ENCODE measurements at regions not wholly inside any gene's neighbourhood (a gene's known extent, or its start where the extent isn't known, plus 50 kb on each side); places are given as distances from the start of the nearest gene placed in this dataset.

- WGBS, 2 donors (ENCODE audit: extremely low coverage in 2 of 2, insufficient read length in 2 of 2, insufficient replicate concordance in 1 of 2): no CpG with 5 or more reads among the region's 3 CpGs
- no peak overlapping the region for H4K8ac ChIP-seq (ENCODE audit: low read depth, low read length)
- H2BK12ac ChIP-seq (ENCODE audit: low read length): no peak overlapping the region
Measured at GRCh38 chr12:3938042-3938544, 64.9 kb upstream of the PARP11 start.

DNA sequence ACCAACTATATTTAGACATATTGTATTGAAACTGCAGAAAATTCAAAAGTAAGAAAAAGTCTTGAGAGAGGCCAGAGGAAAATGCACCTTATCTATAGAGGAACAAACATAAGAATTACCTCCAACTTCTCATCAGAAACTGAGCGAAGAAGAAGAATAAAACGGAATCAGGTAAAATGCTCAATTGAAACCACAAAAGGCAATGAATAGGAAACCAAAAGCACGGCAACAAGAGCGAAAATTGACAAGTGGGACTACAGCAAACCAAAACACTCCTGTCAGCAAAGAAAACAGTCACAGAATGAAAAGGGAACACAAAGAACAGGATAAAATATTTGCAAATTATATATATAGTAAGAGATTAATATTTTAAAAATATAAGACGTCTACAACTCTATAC is 61.9 kb upstream of the PARP11 start:
- Histone ChIP-seq H3K4me3 (ENCODE audit: low read length in 2 of 2) (no peak overlapping the region), H3K9ac (ENCODE audit: low read depth, low read length, poor library complexity) (no peak overlapping the region), H3K36me3 (replicated peaks in 1 of 2; ENCODE audit: control insufficient read depth in 2 of 2, insufficient read depth in 2 of 2, low read length in 2 of 2) (no peaks in the 10 kb centered on the region), H3K27ac (replicated peaks; ENCODE audit: low read length) (no peak overlapping the region), H2BK12ac (ENCODE audit: low read length) (no peak overlapping the region), H2BK120ac (ENCODE audit: low read depth, low read length) (no peak overlapping the region), H4K8ac (ENCODE audit: low read depth, low read length) (no peak overlapping the region), H3K27me3 (ENCODE audit: control insufficient read depth in 3 of 3, insufficient read depth in 3 of 3, low read depth in 1 of 3, low read length in 3 of 3) (no peaks in the 10 kb centered on the region), H3K4ac (ENCODE audit: low read length) (no peak overlapping the region), H4K91ac (ENCODE audit: low read depth, low read length, poor library complexity) (no peak overlapping the region), H2BK5ac (ENCODE audit: low read length) (no peak overlapping the region), H3K14ac (ENCODE audit: low read length) (no peak overlapping the region), H3K4me1 (ENCODE audit: control insufficient read depth in 2 of 2, insufficient read depth in 1 of 2, low read depth in 1 of 2, low read length in 2 of 2) (peaks cover 15 to 22% of the 10 kb centered on the region in 2 donors), H3K4me2 (ENCODE audit: insufficient read depth, low read length, poor library complexity, severe bottlenecking) (no peak overlapping the region), H3K9me3 (replicated peaks in 1 of 2; ENCODE audit: control insufficient read depth in 2 of 2, insufficient read depth in 1 of 2, low read depth in 1 of 2, low read length in 2 of 2) (no peaks in the 10 kb centered on the region), H3K18ac (ENCODE audit: low read length) (no peak overlapping the region), H2BK15ac (ENCODE audit: low read length) (no peak overlapping the region), H3K23ac (ENCODE audit: low read depth, low read length, poor library complexity) (no peak overlapping the region), H2AFZ (ENCODE audit: low read length) (no peak overlapping the region), H2AK5ac (ENCODE audit: low read depth, low read length) (no peak overlapping the region), H3K79me1 (ENCODE audit: low read depth, low read length) (no peaks in the 10 kb centered on the region)
- WGBS, 2 donors (ENCODE audit: extremely low coverage in 2 of 2, insufficient read length in 2 of 2, insufficient replicate concordance in 1 of 2): no CpG with 5 or more reads among the region's 5 CpGs
- no peak for DNase-seq (ENCODE audit: low spot score)

More at GRCh38 chr12:3938042-3938544, 64.9 kb upstream of the PARP11 start:
- no peak overlapping the region for H2BK5ac ChIP-seq (ENCODE audit: low read length)
- no peak overlapping the region for H3K18ac ChIP-seq (ENCODE audit: low read length)
- no peak overlapping the region for H3K23ac ChIP-seq (ENCODE audit: low read depth, low read length, poor library complexity)
- H3K14ac ChIP-seq (ENCODE audit: low read length): no peak overlapping the region
- H2AFZ ChIP-seq (ENCODE audit: low read length): no peak overlapping the region
- no peak overlapping the region for H3K4me3 ChIP-seq (ENCODE audit: low read length in 2 of 2)
- DNase-seq (ENCODE audit: low spot score): no peak
- H3K9ac ChIP-seq (ENCODE audit: low read depth, low read length, poor library complexity): no peak overlapping the region
- H3K9me3 ChIP-seq (replicated peaks in 1 of 2; ENCODE audit: control insufficient read depth in 2 of 2, insufficient read depth in 1 of 2, low read depth in 1 of 2, low read length in 2 of 2): no peaks in the 10 kb centered on the region
- H2BK120ac ChIP-seq (ENCODE audit: low read depth, low read length): no peak overlapping the region
- H2AK5ac ChIP-seq (ENCODE audit: low read depth, low read length): no peak overlapping the region
- H3K36me3 ChIP-seq (replicated peaks in 1 of 2; ENCODE audit: control insufficient read depth in 2 of 2, insufficient read depth in 2 of 2, low read length in 2 of 2): no peaks in the 10 kb centered on the region
- H3K79me1 ChIP-seq (ENCODE audit: low read depth, low read length): no peaks in the 10 kb centered on the region
- no peaks in the 10 kb centered on the region for H3K4me1 ChIP-seq (ENCODE audit: control insufficient read depth in 2 of 2, insufficient read depth in 1 of 2, low read depth in 1 of 2, low read length in 2 of 2)
- H3K27me3 ChIP-seq (ENCODE audit: control insufficient read depth in 3 of 3, insufficient read depth in 3 of 3, low read depth in 1 of 3, low read length in 3 of 3): no peaks in the 10 kb centered on the region
- no peak overlapping the region for H3K4ac ChIP-seq (ENCODE audit: low read length)
- no peak overlapping the region for H3K27ac ChIP-seq (replicated peaks; ENCODE audit: low read length)
- no peak overlapping the region for H3K4me2 ChIP-seq (ENCODE audit: insufficient read depth, low read length, poor library complexity, severe bottlenecking)
- no peak overlapping the region for H2BK15ac ChIP-seq (ENCODE audit: low read length)
- H4K91ac ChIP-seq (ENCODE audit: low read depth, low read length, poor library complexity): no peak overlapping the region

- Histone ChIP-seq H2AFZ (ENCODE audit: low read length) (no peak overlapping the region), H4K91ac (ENCODE audit: low read depth, low read length, poor library complexity) (no peak overlapping the region), H3K79me1 (ENCODE audit: low read depth, low read length) (no peaks in the 10 kb centered on the region), H3K36me3 (replicated peaks in 1 of 2; ENCODE audit: control insufficient read depth in 2 of 2, insufficient read depth in 2 of 2, low read length in 2 of 2) (no peaks in the 10 kb centered on the region), H3K9me3 (replicated peaks in 1 of 2; ENCODE audit: control insufficient read depth in 2 of 2, insufficient read depth in 1 of 2, low read depth in 1 of 2, low read length in 2 of 2) (no peaks in the 10 kb centered on the region), H3K23ac (ENCODE audit: low read depth, low read length, poor library complexity) (no peak overlapping the region), H3K18ac (ENCODE audit: low read length) (no peak overlapping the region), H3K14ac (ENCODE audit: low read length) (no peak overlapping the region), H3K4me2 (ENCODE audit: insufficient read depth, low read length, poor library complexity, severe bottlenecking) (no peak overlapping the region), H3K4me3 (ENCODE audit: low read length in 2 of 2) (no peak overlapping the region), H2AK5ac (ENCODE audit: low read depth, low read length) (no peak overlapping the region), H3K27ac (replicated peaks; ENCODE audit: low read length) (no peak overlapping the region), H3K27me3 (ENCODE audit: control insufficient read depth in 3 of 3, insufficient read depth in 3 of 3, low read depth in 1 of 3, low read length in 3 of 3) (no peaks in the 10 kb centered on the region), H2BK15ac (ENCODE audit: low read length) (no peak overlapping the region), H4K8ac (ENCODE audit: low read depth, low read length) (no peak overlapping the region), H3K4me1 (ENCODE audit: control insufficient read depth in 2 of 2, insufficient read depth in 1 of 2, low read depth in 1 of 2, low read length in 2 of 2) (peaks cover 24 to 35% of the 10 kb centered on the region in 2 donors), H3K4ac (ENCODE audit: low read length) (no peak overlapping the region), H2BK120ac (ENCODE audit: low read depth, low read length) (no peak overlapping the region), H3K9ac (ENCODE audit: low read depth, low read length, poor library complexity) (no peak overlapping the region), H2BK12ac (ENCODE audit: low read length) (no peak overlapping the region), H2BK5ac (ENCODE audit: low read length) (no peak overlapping the region)
- WGBS, 2 donors (ENCODE audit: extremely low coverage in 2 of 2, insufficient read length in 2 of 2, insufficient replicate concordance in 1 of 2): no CpG with 5 or more reads among the region's 1 CpG
- DNase-seq (ENCODE audit: low spot score): no peak
Measured at GRCh38 chr12:3933819-3934192, 60.6 kb upstream of the PARP11 start.

- WGBS, 2 donors (ENCODE audit: extremely low coverage in 2 of 2, insufficient read length in 2 of 2, insufficient replicate concordance in 1 of 2): no CpG with 5 or more reads among the region's 9 CpGs
- no peak for DNase-seq (ENCODE audit: low spot score)
- H3K18ac ChIP-seq (ENCODE audit: low read length): no peak overlapping the region
- no peak overlapping the region for H3K14ac ChIP-seq (ENCODE audit: low read length)
- no peak overlapping the region for H3K9ac ChIP-seq (ENCODE audit: low read depth, low read length, poor library complexity)
- H3K27ac ChIP-seq (replicated peaks; ENCODE audit: low read length): no peak overlapping the region
- H3K79me1 ChIP-seq (ENCODE audit: low read depth, low read length): no peaks in the 10 kb centered on the region
- H4K8ac ChIP-seq (ENCODE audit: low read depth, low read length): no peak overlapping the region
- no peak overlapping the region for H2BK120ac ChIP-seq (ENCODE audit: low read depth, low read length)
- H2AK5ac ChIP-seq (ENCODE audit: low read depth, low read length): no peak overlapping the region
- H2BK5ac ChIP-seq (ENCODE audit: low read length): no peak overlapping the region
- no peak overlapping the region for H2AFZ ChIP-seq (ENCODE audit: low read length)
- H2BK12ac ChIP-seq (ENCODE audit: low read length): no peak overlapping the region
- no peaks in the 10 kb centered on the region for H3K36me3 ChIP-seq (replicated peaks in 1 of 2; ENCODE audit: control insufficient read depth in 2 of 2, insufficient read depth in 2 of 2, low read length in 2 of 2)
- H3K4me2 ChIP-seq (ENCODE audit: insufficient read depth, low read length, poor library complexity, severe bottlenecking): no peak overlapping the region
- no peaks in the 10 kb centered on the region for H3K27me3 ChIP-seq (ENCODE audit: control insufficient read depth in 3 of 3, insufficient read depth in 3 of 3, low read depth in 1 of 3, low read length in 3 of 3)
- H3K4me3 ChIP-seq (ENCODE audit: low read length in 2 of 2): no peak overlapping the region
- H2BK15ac ChIP-seq (ENCODE audit: low read length): no peak overlapping the region
- H3K4me1 ChIP-seq (ENCODE audit: control insufficient read depth in 2 of 2, insufficient read depth in 1 of 2, low read depth in 1 of 2, low read length in 2 of 2): peaks cover 25 to 41% of the 10 kb centered on the region in 2 donors
- no peak overlapping the region for H3K23ac ChIP-seq (ENCODE audit: low read depth, low read length, poor library complexity)
- H4K91ac ChIP-seq (ENCODE audit: low read depth, low read length, poor library complexity): no peak overlapping the region
- H3K9me3 ChIP-seq (replicated peaks in 1 of 2; ENCODE audit: control insufficient read depth in 2 of 2, insufficient read depth in 1 of 2, low read depth in 1 of 2, low read length in 2 of 2): no peaks in the 10 kb centered on the region
- H3K4ac ChIP-seq (ENCODE audit: low read length): no peak overlapping the region
Measured at GRCh38 chr12:3933074-3933818, 60.0 kb upstream of the PARP11 start.
